ENCODE measurements at regions not wholly inside any gene's neighbourhood (a gene's known extent, or its start where the extent isn't known, plus 50 kb on each side); places are given as distances from the start of the nearest gene placed in this dataset.

GRCh38 chr5:25649628-25650265 lies 1005.0 kb upstream of the CDH10 start:
- H3K4me3 Mint-ChIP-seq (ENCODE audit: unreplicated experiment): no peak overlapping the region
- H3K9me3 Mint-ChIP-seq (ENCODE audit: unreplicated experiment): peaks cover 16% of the 10 kb centered on the region
- peak; percentile 28 for DNase-seq (ENCODE audit: unreplicated experiment)
- no TSS peak for BruUV-seq (replicated peaks)
- CTCF ChIA-PET: interaction anchor here (0.6 kb wide), 1 partner anchor 820 kb away, joined by 3 read pairs; no protein-coding TSS in a partner anchor
- no peaks in the 10 kb centered on the region for H3K36me3 Mint-ChIP-seq (ENCODE audit: insufficient read depth, unreplicated experiment)
- H3K27ac Mint-ChIP-seq (ENCODE audit: low read depth, unreplicated experiment): no peak overlapping the region
- intact Hi-C loops (cut with micrococcal nuclease): no loop called here
- POLR2A ChIA-PET: interaction anchor here (1.1 kb wide), 1 partner anchor 41 kb away, joined by 3 read pairs; no protein-coding TSS in a partner anchor
- no peak for TF ChIP-seq CTCF (IDR thresholded peaks at IDR 0.05; ENCODE audit: unreplicated experiment)
- no peaks in the 10 kb centered on the region for H3K27me3 Mint-ChIP-seq (ENCODE audit: insufficient read depth, unreplicated experiment)
- no peaks in the 10 kb centered on the region for H3K4me1 Mint-ChIP-seq (ENCODE audit: insufficient read depth, unreplicated experiment)

GRCh38 chr5:25646421-25647341 lies 1001.9 kb upstream of the CDH10 start:
- no peak overlapping the region for H3K4me3 Mint-ChIP-seq (ENCODE audit: unreplicated experiment)
- ChIA-PET POLR2A (no interaction called here), CTCF (interaction anchor here (0.8 kb wide), 1 partner anchor 17 kb away, joined by 4 read pairs; no protein-coding TSS in a partner anchor)
- peaks cover 8% of the 10 kb centered on the region for H3K9me3 Mint-ChIP-seq (ENCODE audit: unreplicated experiment)
- peaks cover 6% of the 10 kb centered on the region for H3K36me3 Mint-ChIP-seq (ENCODE audit: insufficient read depth, unreplicated experiment)
- intact Hi-C loops (cut with micrococcal nuclease): no loop called here
- BruUV-seq (replicated peaks): no TSS peak
- DNase-seq (ENCODE audit: unreplicated experiment): no peak
- H3K27me3 Mint-ChIP-seq (ENCODE audit: insufficient read depth, unreplicated experiment): no peaks in the 10 kb centered on the region
- TF ChIP-seq CTCF (IDR thresholded peaks at IDR 0.05; ENCODE audit: unreplicated experiment): no peak
- no peaks in the 10 kb centered on the region for H3K4me1 Mint-ChIP-seq (ENCODE audit: insufficient read depth, unreplicated experiment)
- H3K27ac Mint-ChIP-seq (ENCODE audit: low read depth, unreplicated experiment): no peak overlapping the region

GRCh38 chr5:25641124-25641523 lies 996.3 kb upstream of the CDH10 start:
- TF ChIP-seq CTCF (IDR thresholded peaks at IDR 0.05; ENCODE audit: unreplicated experiment): no peak
- Mint-ChIP-seq H3K27me3 (ENCODE audit: insufficient read depth, unreplicated experiment) (no peaks in the 10 kb centered on the region), H3K4me1 (ENCODE audit: insufficient read depth, unreplicated experiment) (no peaks in the 10 kb centered on the region), H3K9me3 (ENCODE audit: unreplicated experiment) (peaks cover 8% of the 10 kb centered on the region), H3K27ac (ENCODE audit: low read depth, unreplicated experiment) (no peak overlapping the region), H3K4me3 (ENCODE audit: unreplicated experiment) (no peak overlapping the region), H3K36me3 (ENCODE audit: insufficient read depth, unreplicated experiment) (peaks cover 6% of the 10 kb centered on the region)
- BruUV-seq (replicated peaks): no TSS peak
- ChIA-PET POLR2A (no interaction called here), CTCF (no interaction called here)
- intact Hi-C loops (cut with micrococcal nuclease): no loop called here
- DNase-seq (ENCODE audit: unreplicated experiment): no peak

- ChIA-PET POLR2A (no interaction called here), CTCF (interaction anchor here (0.6 kb wide), 2 partner anchors 49 to 988 kb away, joined by 3 read pairs; no protein-coding TSS in a partner anchor)
- intact Hi-C loops (cut with micrococcal nuclease): no loop called here
- no peak overlapping the region for H3K27ac Mint-ChIP-seq (ENCODE audit: low read depth, unreplicated experiment)
- TF ChIP-seq CTCF (IDR thresholded peaks at IDR 0.05; ENCODE audit: unreplicated experiment): no peak
- peak; percentile 7 for DNase-seq (ENCODE audit: unreplicated experiment)
- H3K4me1 Mint-ChIP-seq (ENCODE audit: insufficient read depth, unreplicated experiment): no peaks in the 10 kb centered on the region
- BruUV-seq (replicated peaks): no TSS peak
- H3K4me3 Mint-ChIP-seq (ENCODE audit: unreplicated experiment): no peak overlapping the region
- no peaks in the 10 kb centered on the region for H3K36me3 Mint-ChIP-seq (ENCODE audit: insufficient read depth, unreplicated experiment)
- no peaks in the 10 kb centered on the region for H3K27me3 Mint-ChIP-seq (ENCODE audit: insufficient read depth, unreplicated experiment)
- H3K9me3 Mint-ChIP-seq (ENCODE audit: unreplicated experiment): no peaks in the 10 kb centered on the region
Observed at GRCh38 chr5:25619273-25619672, 974.5 kb upstream of the CDH10 start.

All from MCF 10A (cell line).